Glutamatergic neuron (in vitro differentiated cells): ENCODE measurements at regions not wholly inside any gene's neighbourhood (a gene's known extent, or its start where the extent isn't known, plus 50 kb on each side); places are given as distances from the start of the nearest gene placed in this dataset.

ENCODE experiments used
- DNase-seq: peaks from one replicate; pipeline ENCODE4 v3.0.0; 2022
- H3K27ac Mint-ChIP-seq: one replicate; pipeline ENCODE4 v1.8.0; 2020; ENCODE audit warnings: mild to moderate bottlenecking, mixed read lengths, inconsistent platforms; ENCODE audit not compliant: unreplicated experiment
- H3K27me3 Mint-ChIP-seq: one replicate; pipeline ENCODE4 v1.8.0; 2020; ENCODE audit warnings: mild to moderate bottlenecking, moderate library complexity, mixed read lengths, inconsistent platforms; ENCODE audit not compliant: unreplicated experiment
- H3K36me3 Mint-ChIP-seq: one replicate; pipeline ENCODE4 v1.8.0; 2020; ENCODE audit warnings: mild to moderate bottlenecking, mixed read lengths, inconsistent platforms; ENCODE audit not compliant: unreplicated experiment
- H3K4me1 Mint-ChIP-seq: one replicate; pipeline ENCODE4 v1.8.0; 2020; ENCODE audit warnings: mild to moderate bottlenecking, low read depth, mixed read lengths, inconsistent platforms; ENCODE audit not compliant: unreplicated experiment
- H3K4me3 Mint-ChIP-seq: one replicate; pipeline ENCODE4 v1.8.0; 2020; ENCODE audit warnings: mild to moderate bottlenecking, mixed read lengths, inconsistent platforms; ENCODE audit not compliant: unreplicated experiment
- H3K9me3 Mint-ChIP-seq: one replicate; pipeline ENCODE4 v1.8.0; 2020; ENCODE audit warnings: mild to moderate bottlenecking, moderate library complexity, mixed read lengths, inconsistent platforms; ENCODE audit not compliant: unreplicated experiment
- CTCF ChIP-seq: fragments of 200-600 bp; sonication (generic); IDR thresholded peaks from one replicate; pipeline ENCODE4 v1.5.0; 2021; ENCODE audit not compliant: partially characterized antibody, unreplicated experiment

GRCh38 chr2:14297340-14297739, 335.2 kb upstream of the LRATD1 start:
- TF ChIP-seq CTCF: no peak
- no peak overlapping the region for H3K4me3 Mint-ChIP-seq
- H3K36me3 Mint-ChIP-seq: no peaks in the 10 kb centered on the region
- peaks cover 14% of the 10 kb centered on the region for H3K4me1 Mint-ChIP-seq
- H3K27ac Mint-ChIP-seq: no peak overlapping the region
- H3K27me3 Mint-ChIP-seq: no peaks in the 10 kb centered on the region
- no peaks in the 10 kb centered on the region for H3K9me3 Mint-ChIP-seq
- DNase-seq: no peak

GRCh38 chr2:14297906-14298305, 334.6 kb upstream of the LRATD1 start:
- no peaks in the 10 kb centered on the region for H3K9me3 Mint-ChIP-seq

GRCh38 chr2:14301331-14301730, 331.2 kb upstream of the LRATD1 start:
- no peak for TF ChIP-seq CTCF
- H3K4me3 Mint-ChIP-seq: no peak overlapping the region
- no peaks in the 10 kb centered on the region for H3K27me3 Mint-ChIP-seq
- H3K9me3 Mint-ChIP-seq: no peaks in the 10 kb centered on the region
- no peak overlapping the region for H3K27ac Mint-ChIP-seq
- no peak for DNase-seq
- no peaks in the 10 kb centered on the region for H3K36me3 Mint-ChIP-seq
- H3K4me1 Mint-ChIP-seq: no peaks in the 10 kb centered on the region

More at GRCh38 chr2:14297906-14298305, 334.6 kb upstream of the LRATD1 start:
- H3K36me3 Mint-ChIP-seq: no peaks in the 10 kb centered on the region
- H3K4me1 Mint-ChIP-seq: peaks cover 13% of the 10 kb centered on the region
- no peak overlapping the region for H3K4me3 Mint-ChIP-seq
- no peaks in the 10 kb centered on the region for H3K27me3 Mint-ChIP-seq
- no peak overlapping the region for H3K27ac Mint-ChIP-seq
- no peak for TF ChIP-seq CTCF
- no peak for DNase-seq

DNA sequence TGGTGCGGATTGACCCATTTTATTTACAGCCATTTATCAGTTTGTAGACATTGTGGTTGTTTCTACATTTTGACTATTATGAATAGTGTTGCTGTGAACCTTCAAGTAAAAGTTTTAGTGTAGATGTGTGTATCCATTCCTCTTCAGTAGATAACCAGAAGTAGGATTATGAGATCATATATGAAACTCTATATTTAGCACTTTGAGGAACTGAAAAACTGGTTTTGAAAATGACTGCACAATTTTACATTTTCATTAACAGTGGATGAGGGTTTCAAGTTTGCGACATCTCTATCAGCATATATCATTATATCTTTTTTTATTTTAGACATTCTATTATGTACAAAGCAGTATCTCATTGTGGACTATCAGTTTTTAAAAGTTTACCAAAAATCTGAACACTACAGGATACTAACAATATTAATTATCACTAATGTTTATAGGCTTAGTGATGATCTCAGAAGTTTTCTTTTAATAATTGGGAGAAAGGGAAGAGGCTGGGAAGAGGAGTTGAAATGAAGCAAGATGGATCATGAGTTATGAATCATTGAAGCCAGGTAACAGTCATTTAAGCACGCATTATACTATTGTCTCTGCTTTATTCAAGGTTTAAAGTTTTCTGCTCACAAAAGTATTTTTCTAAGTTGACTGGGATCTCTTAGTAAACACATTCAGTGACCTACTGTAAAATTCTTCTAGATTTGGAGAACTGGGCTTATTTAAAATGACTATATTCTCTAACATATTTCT, 329.0 kb upstream of the LRATD1 start:
- no peak for TF ChIP-seq CTCF
- Mint-ChIP-seq H3K4me3 (no peak overlapping the region), H3K27me3 (no peaks in the 10 kb centered on the region), H3K4me1 (no peaks in the 10 kb centered on the region), H3K36me3 (no peaks in the 10 kb centered on the region), H3K9me3 (no peaks in the 10 kb centered on the region), H3K27ac (no peak overlapping the region)
- DNase-seq: no peak

DNA sequence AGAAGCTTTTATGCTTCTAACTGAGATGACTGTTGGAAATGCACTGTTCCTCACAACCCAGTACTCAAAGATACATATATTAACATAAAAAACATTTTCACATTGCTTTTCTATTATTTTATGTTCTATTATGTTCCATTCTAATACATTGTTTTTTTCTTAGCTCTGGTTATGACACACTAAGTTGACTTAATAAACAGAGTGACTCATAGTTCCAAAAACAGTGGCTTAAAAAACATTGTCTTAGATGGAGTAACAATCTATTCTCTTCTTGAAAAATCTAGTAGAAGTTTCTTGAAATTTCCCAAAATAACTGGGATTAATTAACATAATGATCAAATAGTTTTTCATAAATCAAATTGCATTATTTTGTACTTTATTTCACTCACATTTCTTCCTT, 328.2 kb upstream of the LRATD1 start:
- no peaks in the 10 kb centered on the region for H3K36me3 Mint-ChIP-seq

More for the DNA sequence above, 328.2 kb upstream of the LRATD1 start:
- Mint-ChIP-seq H3K9me3 (no peaks in the 10 kb centered on the region), H3K27me3 (no peaks in the 10 kb centered on the region), H3K4me3 (no peak overlapping the region), H3K27ac (no peak overlapping the region), H3K4me1 (no peaks in the 10 kb centered on the region)
- no peak for DNase-seq
- no peak for TF ChIP-seq CTCF
